IMR-90 (cell line): ENCODE measurements at regions not wholly inside any gene's neighbourhood (a gene's known extent, or its start where the extent isn't known, plus 50 kb on each side); places are given as distances from the start of the nearest gene placed in this dataset.

Experiments used
- ATAC-seq: fragments of 200-7000 bp; cut with Tn5 transposase; 2 replicates; pipeline ENCODE4 v1.9.1; 2020; ENCODE audit warnings: low read depth, mild to moderate bottlenecking, moderate library complexity
- BruUV-seq: library from RNA; stranded (reverse); fragments of 400-500 nt; replicated peaks from 2 replicates; lab custom pipeline; 2021; lab: Mats Ljungman, UMichigan
- CTCF ChIA-PET: fragments of 300-600 bp; formaldehyde crosslinking; extraction: SDS; loops from one replicate; lab custom pipeline; 2021; ENCODE audit warnings: antibody characterized with exemption; lab: Yijun Ruan, JAX
- POLR2A ChIA-PET: fragments of 300-600 bp; sonication (Branson Sonifier 250); formaldehyde crosslinking; loops from one replicate; lab custom pipeline; 2022; ENCODE audit warnings: antibody characterized with exemption; ENCODE audit not compliant: unreplicated experiment; lab: Charles Lee
- DNase-seq: peaks from one replicate; pipeline ENCODE4 v3.0.0; 2013
- H2AFZ ChIP-seq: replicated peaks from 2 replicates; pipeline ENCODE3; 2013; ENCODE audit warnings: low read length, mild to moderate bottlenecking; ENCODE audit not compliant: poor library complexity
- H2AK5ac ChIP-seq: 2 replicates; pipeline ENCODE4 v1.6.1; 2013; ENCODE audit warnings: low read depth, low read length, inconsistent platforms
- H2AK9ac ChIP-seq: replicated peaks from 2 replicates; pipeline ENCODE3; 2013; ENCODE audit warnings: mild to moderate bottlenecking, low read depth, low read length, moderate library complexity; ENCODE audit not compliant: poor library complexity
- H2BK120ac ChIP-seq: 2 replicates; pipeline ENCODE4 v1.6.1; 2013; ENCODE audit warnings: low read depth, low read length, inconsistent platforms
- H2BK15ac ChIP-seq: 3 replicates; pipeline ENCODE4 v1.6.1; 2013; ENCODE audit warnings: low read depth, low read length, inconsistent platforms
- H2BK20ac ChIP-seq: 2 replicates; pipeline ENCODE4 v1.6.1; 2013; ENCODE audit warnings: low read depth, mild to moderate bottlenecking, inconsistent platforms, low read length, moderate library complexity
- H2BK5ac ChIP-seq: 2 replicates; pipeline ENCODE4 v1.6.1; 2013; ENCODE audit warnings: mild to moderate bottlenecking, low read depth, low read length, inconsistent platforms; ENCODE audit not compliant: poor library complexity, severe bottlenecking
- H3K14ac ChIP-seq: replicated peaks from 2 replicates; pipeline ENCODE4 v1.6.1; 2013; ENCODE audit warnings: low read depth, low read length, inconsistent platforms
- H3K18ac ChIP-seq: 2 replicates; pipeline ENCODE4 v1.6.1; 2013; ENCODE audit warnings: low read depth, low read length, control low read depth
- H3K23ac ChIP-seq: 2 replicates; pipeline ENCODE4 v1.6.1; 2013; ENCODE audit warnings: low read depth, low read length, inconsistent platforms
- H3K27ac ChIP-seq: 2 replicates; pipeline ENCODE4 v1.5.1; 2013; ENCODE audit warnings: mild to moderate bottlenecking, control low read depth, low read length; ENCODE audit not compliant: insufficient read depth
- H3K27me3 ChIP-seq: 2 replicates; pipeline ENCODE4 v1.6.1; 2013; ENCODE audit warnings: low read length; ENCODE audit not compliant: control insufficient read depth, insufficient read depth
- H3K36me3 ChIP-seq: 2 replicates; pipeline ENCODE4 v1.6.1; 2013; ENCODE audit warnings: low read length, mixed read lengths; ENCODE audit not compliant: control insufficient read depth, insufficient read depth
- H3K4ac ChIP-seq: 2 replicates; pipeline ENCODE4 v1.6.1; 2013; ENCODE audit warnings: low read depth, low read length, inconsistent platforms
- H3K4me1 ChIP-seq: 2 replicates; pipeline ENCODE4 v1.6.1; 2013; ENCODE audit warnings: low read length, mixed read lengths; ENCODE audit not compliant: control insufficient read depth, insufficient read depth
- H3K4me2 ChIP-seq: 2 replicates; pipeline ENCODE4 v1.6.1; 2013; ENCODE audit warnings: low read depth, mild to moderate bottlenecking, control low read depth, low read length, moderate library complexity
- H3K4me3 ChIP-seq: 2 replicates; pipeline ENCODE4 v1.5.1; 2013; ENCODE audit warnings: low read depth, mild to moderate bottlenecking, control low read depth, low read length, moderate library complexity; ENCODE audit not compliant: insufficient read depth
- H3K56ac ChIP-seq: 2 replicates; pipeline ENCODE4 v1.6.1; 2013; ENCODE audit warnings: low read length, inconsistent platforms; ENCODE audit not compliant: insufficient read depth; ENCODE audit errors: extremely low read depth
- H3K79me1 ChIP-seq, 2 experiments: 2 replicates each; pipeline ENCODE4 v1.6.1; 2013; ENCODE audit warnings: low read length in 2 of 2, inconsistent platforms in 1 of 2, low read depth in 1 of 2
- H3K9ac ChIP-seq: 2 replicates; pipeline ENCODE4 v1.6.1; 2013; ENCODE audit warnings: low read depth, low read length, control low read depth
- H3K9me1 ChIP-seq: 2 replicates; pipeline ENCODE4 v1.6.1; 2013; ENCODE audit warnings: low read length, inconsistent platforms; ENCODE audit not compliant: insufficient read depth
- H3K9me3 ChIP-seq: 2 replicates; pipeline ENCODE4 v1.6.1; 2013; ENCODE audit warnings: low read length; ENCODE audit not compliant: control insufficient read depth, insufficient read depth
- H4K20me1 ChIP-seq: 2 replicates; pipeline ENCODE4 v1.6.1; 2013; ENCODE audit warnings: low read length, inconsistent platforms; ENCODE audit not compliant: insufficient read depth
- H4K5ac ChIP-seq: 2 replicates; pipeline ENCODE4 v1.6.1; 2013; ENCODE audit warnings: mild to moderate bottlenecking, low read depth, low read length, control low read depth
- H4K8ac ChIP-seq, 2 experiments: 2 replicates each; pipeline ENCODE4 v1.6.1; 2013; ENCODE audit warnings: low read depth in 2 of 2, low read length in 2 of 2, control low read depth in 1 of 2, inconsistent platforms in 1 of 2
- H4K91ac ChIP-seq: 2 replicates; pipeline ENCODE4 v1.6.1; 2013; ENCODE audit warnings: low read depth, low read length, inconsistent platforms; ENCODE audit not compliant: insufficient read depth
- MAFK ChIP-seq: IDR thresholded peaks from 2 replicates; pipeline ENCODE4 v1.6.1; 2012; ENCODE audit warnings: low read depth, low read length, improper control_type of control experiment
- MAZ ChIP-seq: IDR thresholded peaks from 2 replicates; pipeline ENCODE4 v1.6.1; 2012; ENCODE audit warnings: low read depth, mild to moderate bottlenecking, low read length, improper control_type of control experiment, moderate library complexity, borderline replicate concordance
- USF2 ChIP-seq: fragments of 150-350 bp; IDR thresholded peaks from 2 replicates; pipeline ENCODE4 v1.6.1; 2017; ENCODE audit warnings: mild to moderate bottlenecking, antibody characterized with exemption, low read length, low read depth
- WGBS, 2 experiments: methylation state at CpG; one replicate each; pipeline versions ENCODE4 v1.1.5 to v1.1.7; 2013; ENCODE audit warnings: missing lambda C conversion rate in 2 of 2; ENCODE audit not compliant: insufficient read length in 1 of 2; ENCODE audit errors: extremely low coverage in 2 of 2; 5-methylcytosine and 5-hydroxymethylcytosine counted together
- dilution Hi-C: fragments of 300-500 bp; cut with HindIII; formaldehyde crosslinking; loops from one replicate; pipeline ENCODE4 v1.14.3; 2018; ENCODE audit warnings: low sequenced_read_pairs; ENCODE audit not compliant: unreplicated experiment
- in situ Hi-C: fragments of 300-500 bp; cut with MboI; formaldehyde crosslinking; loops from 3 replicates; pipeline ENCODE4 v1.14.3; 2019; ENCODE audit warnings: low sequenced_read_pairs, inconsistent platforms, mixed read lengths
- intact Hi-C: fragments of 100-400 bp; cut with micrococcal nuclease; formaldehyde crosslinking; loops from 2 replicates; pipeline ENCODE4 v1.10.0; 2022

GRCh38 chr6:154621686-154622085 is 111.2 kb upstream of the CNKSR3 start:
- H3K4me1 ChIP-seq: no peaks in the 10 kb centered on the region
- H2BK15ac ChIP-seq: no peak overlapping the region
- no peaks in the 10 kb centered on the region for H4K20me1 ChIP-seq
- H3K9ac ChIP-seq: no peak overlapping the region
- no peak overlapping the region for H4K8ac ChIP-seq
- no peak overlapping the region for H3K4me2 ChIP-seq
- in situ Hi-C loops (no loop called here), intact Hi-C loops (no loop called here), dilution Hi-C loops (no loop called here)
- H3K23ac ChIP-seq: no peak overlapping the region
- H2AFZ ChIP-seq: no peak overlapping the region
- H3K27ac ChIP-seq: no peak overlapping the region
- no peaks in the 10 kb centered on the region for H3K27me3 ChIP-seq
- no peaks in the 10 kb centered on the region for H3K9me3 ChIP-seq
- H2BK120ac ChIP-seq: no peak overlapping the region
- CTCF ChIA-PET: interaction anchor here (0.6 kb wide), 2 partner anchors 458 to 537 kb away, joined by 4 to 6 read pairs; no protein-coding TSS in a partner anchor
- H2AK5ac ChIP-seq: no peak overlapping the region
- 60% methylated on average over 2 of the region's 4 CpGs; no CpG with 5 or more reads in 1 of the 2 experiments for WGBS, 2 experiments
- no peaks in the 10 kb centered on the region for H3K9me1 ChIP-seq
- no peaks in the 10 kb centered on the region for H3K36me3 ChIP-seq
- H4K5ac ChIP-seq: no peak overlapping the region
- no peak overlapping the region for H2AK9ac ChIP-seq
- BruUV-seq: no TSS peak
- no peak overlapping the region for H3K14ac ChIP-seq
- no peak overlapping the region for H3K18ac ChIP-seq
- POLR2A ChIA-PET: interaction anchor here (0.6 kb wide), 1 partner anchor 36 kb away, joined by 3 read pairs; no protein-coding TSS in a partner anchor
- H3K4ac ChIP-seq: no peak overlapping the region
- DNase-seq (no peak), ATAC-seq (no peak)
- no peak overlapping the region for H3K56ac ChIP-seq
- no peaks in the 10 kb centered on the region for H3K79me1 ChIP-seq
- H2BK20ac ChIP-seq: no peak overlapping the region
- H2BK5ac ChIP-seq: no peak overlapping the region
- H4K91ac ChIP-seq: no peak overlapping the region
- no peak for TF ChIP-seq MAFK
- no peak for TF ChIP-seq USF2
- TF ChIP-seq MAZ: no peak
- H3K4me3 ChIP-seq: no peak overlapping the region
